Neuronal stem cell (in vitro differentiated cells): ENCODE measurements at regions not wholly inside any gene's neighbourhood (a gene's known extent, or its start where the extent isn't known, plus 50 kb on each side); places are given as distances from the start of the nearest gene placed in this dataset.

Source experiments
- DNase-seq: peaks from one replicate; pipeline ENCODE4 v3.0.0-alpha.2; 2013; ENCODE audit warnings: low spot score
- H2AFZ ChIP-seq: one replicate; pipeline ENCODE4 v1.6.1; 2013; ENCODE audit warnings: mild to moderate bottlenecking, low read length, inconsistent platforms
- H2AK5ac ChIP-seq: 2 replicates; pipeline ENCODE4 v1.6.1; 2013; ENCODE audit warnings: low read depth, mild to moderate bottlenecking, inconsistent platforms, low read length, moderate library complexity, mixed read lengths
- H2BK120ac ChIP-seq: 2 replicates; pipeline ENCODE4 v1.6.1; 2013; ENCODE audit warnings: low read depth, mild to moderate bottlenecking, inconsistent platforms, low read length, moderate library complexity, mixed read lengths
- H2BK12ac ChIP-seq: one replicate; pipeline ENCODE4 v1.6.1; 2013; ENCODE audit warnings: low read length, inconsistent platforms
- H2BK15ac ChIP-seq: 2 replicates; pipeline ENCODE4 v1.6.1; 2013; ENCODE audit warnings: mild to moderate bottlenecking, low read length, inconsistent platforms, mixed read lengths
- H2BK5ac ChIP-seq: one replicate; pipeline ENCODE4 v1.6.1; 2013; ENCODE audit warnings: inconsistent platforms, mild to moderate bottlenecking, low read length, moderate library complexity
- H3K14ac ChIP-seq: one replicate; pipeline ENCODE4 v1.6.1; 2013; ENCODE audit warnings: low read length, inconsistent platforms
- H3K18ac ChIP-seq: 2 replicates; pipeline ENCODE4 v1.6.1; 2013; ENCODE audit warnings: low read length, inconsistent platforms
- H3K23ac ChIP-seq: 2 replicates; pipeline ENCODE4 v1.6.1; 2013; ENCODE audit warnings: low read depth, mild to moderate bottlenecking, mixed read lengths, low read length, inconsistent platforms; ENCODE audit not compliant: poor library complexity
- H3K27ac ChIP-seq: replicated peaks from 3 replicates; pipeline ENCODE4 v1.5.1; 2013; ENCODE audit warnings: low read length, inconsistent platforms
- H3K27me3 ChIP-seq, 3 experiments: 2 replicates each; pipeline ENCODE4 v1.6.1; 2013; ENCODE audit warnings: low read length in 3 of 3, mild to moderate bottlenecking in 2 of 3, inconsistent platforms in 1 of 3, low read depth in 1 of 3, mixed read lengths in 1 of 3, moderate library complexity in 1 of 3; ENCODE audit not compliant: control insufficient read depth in 3 of 3, insufficient read depth in 3 of 3
- H3K36me3 ChIP-seq, 2 donors: replicated peaks in 1 of 2; 2 replicates each; pipeline ENCODE4 v1.6.1; 2013; ENCODE audit warnings: low read length in 2 of 2; ENCODE audit not compliant: control insufficient read depth in 2 of 2, insufficient read depth in 2 of 2
- H3K4ac ChIP-seq: 2 replicates; pipeline ENCODE4 v1.6.1; 2013; ENCODE audit warnings: inconsistent platforms, mild to moderate bottlenecking, low read length, moderate library complexity
- H3K4me1 ChIP-seq, 2 donors: 1 replicate in 1 of 2; 2 replicates in 1 of 2; pipeline ENCODE4 v1.6.1; 2013; ENCODE audit warnings: low read length in 2 of 2, low read depth in 1 of 2; ENCODE audit not compliant: control insufficient read depth in 2 of 2, insufficient read depth in 1 of 2
- H3K4me2 ChIP-seq: one replicate; pipeline ENCODE4 v1.6.1; 2013; ENCODE audit warnings: mild to moderate bottlenecking, low read length, inconsistent platforms; ENCODE audit not compliant: insufficient read depth, poor library complexity, severe bottlenecking
- H3K4me3 ChIP-seq, 2 donors: 2 replicates each; pipeline ENCODE4 v1.5.1; 2013; ENCODE audit warnings: low read length in 2 of 2, mild to moderate bottlenecking in 2 of 2, inconsistent platforms in 1 of 2, moderate library complexity in 1 of 2
- H3K79me1 ChIP-seq: one replicate; pipeline ENCODE4 v1.6.1; 2013; ENCODE audit warnings: low read depth, mild to moderate bottlenecking, inconsistent platforms, low read length, moderate library complexity
- H3K9ac ChIP-seq: one replicate; pipeline ENCODE4 v1.6.1; 2013; ENCODE audit warnings: mild to moderate bottlenecking, low read depth, low read length, inconsistent platforms; ENCODE audit not compliant: poor library complexity
- H3K9me3 ChIP-seq, 2 donors: replicated peaks in 1 of 2; 2 replicates each; pipeline versions ENCODE3 to v1.6.1; 2013; ENCODE audit warnings: low read length in 2 of 2, mild to moderate bottlenecking in 2 of 2, inconsistent platforms in 1 of 2, low read depth in 1 of 2, mixed read lengths in 1 of 2, moderate library complexity in 1 of 2; ENCODE audit not compliant: control insufficient read depth in 2 of 2, insufficient read depth in 1 of 2
- H4K8ac ChIP-seq: one replicate; pipeline ENCODE4 v1.6.1; 2013; ENCODE audit warnings: low read depth, mild to moderate bottlenecking, inconsistent platforms, low read length, moderate library complexity
- H4K91ac ChIP-seq: one replicate; pipeline ENCODE4 v1.6.1; 2013; ENCODE audit warnings: low read length, low read depth, mild to moderate bottlenecking, inconsistent platforms; ENCODE audit not compliant: poor library complexity
- WGBS, 2 donors: extraction: QIAGEN DNeasy Blood & Tissue Kit; methylation state at CpG; one replicate each; pipeline ENCODE4 v1.1.7; 2013; ENCODE audit warnings: missing lambda C conversion rate in 2 of 2, mixed read lengths in 1 of 2; ENCODE audit not compliant: insufficient read length in 2 of 2, insufficient replicate concordance in 1 of 2; ENCODE audit errors: extremely low coverage in 2 of 2; 5-methylcytosine and 5-hydroxymethylcytosine counted together

- no peak overlapping the region for H2BK120ac ChIP-seq
- H3K27ac ChIP-seq = no peak overlapping the region
- no peak overlapping the region for H3K14ac ChIP-seq
- no peaks in the 10 kb centered on the region for H3K4me1 ChIP-seq
- no peak overlapping the region for H4K91ac ChIP-seq
- H3K9ac ChIP-seq = no peak overlapping the region
- no peak overlapping the region for H2AFZ ChIP-seq
- peaks cover 0 to 1% (median 0%) of the 10 kb centered on the region in 3 experiments for H3K27me3 ChIP-seq
- no peak overlapping the region for H3K23ac ChIP-seq
- H3K18ac ChIP-seq = no peak overlapping the region
- H3K4me2 ChIP-seq = no peak overlapping the region
- no peak overlapping the region for H2AK5ac ChIP-seq
- no peak overlapping the region for H3K4me3 ChIP-seq
- no peak overlapping the region for H4K8ac ChIP-seq
- no peak overlapping the region for H2BK15ac ChIP-seq
- no peak overlapping the region for H2BK12ac ChIP-seq
- no peak overlapping the region for H2BK5ac ChIP-seq
- no peak overlapping the region for H3K4ac ChIP-seq
- H3K79me1 ChIP-seq = no peaks in the 10 kb centered on the region
- 100% methylated on average over 1 of the region's 4 CpGs for WGBS, 2 donors
- H3K36me3 ChIP-seq = no peaks in the 10 kb centered on the region
- no peak for DNase-seq
- H3K9me3 ChIP-seq = no peaks in the 10 kb centered on the region
Observed at GRCh38 chr13:33462109-33462508, 176.6 kb upstream of the STARD13 start.

DNA sequence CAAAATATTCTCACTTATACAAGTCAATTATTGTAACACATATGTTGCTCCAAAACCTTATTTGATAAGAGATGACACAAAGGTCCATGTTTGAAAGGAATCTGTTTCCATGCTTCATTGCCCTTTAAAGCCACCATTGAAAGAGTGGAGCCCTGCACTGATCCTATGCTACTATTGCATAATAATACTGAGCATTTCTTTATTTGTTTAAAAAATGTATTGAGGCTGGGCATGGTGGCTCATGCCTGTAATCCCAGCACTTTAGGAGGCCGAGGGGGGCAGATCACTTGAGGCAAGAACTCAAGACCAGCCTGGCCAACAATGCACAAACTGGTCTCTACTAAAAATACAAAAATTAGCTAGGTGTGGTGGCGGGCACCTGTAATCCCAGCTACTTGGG lies 178.8 kb upstream of the STARD13 start:
- Histone ChIP-seq H3K9me3 (no peaks in the 10 kb centered on the region), H3K79me1 (no peaks in the 10 kb centered on the region), H2BK12ac (no peak overlapping the region), H2BK5ac (no peak overlapping the region), H2BK15ac (no peak overlapping the region), H4K8ac (no peak overlapping the region), H3K36me3 (no peaks in the 10 kb centered on the region), H3K4me1 (no peaks in the 10 kb centered on the region), H3K18ac (no peak overlapping the region), H3K4me3 (no peak overlapping the region), H3K9ac (no peak overlapping the region), H3K27me3 (peaks cover 0 to 1% (median 0%) of the 10 kb centered on the region in 3 experiments), H4K91ac (no peak overlapping the region), H3K27ac (no peak overlapping the region), H2AFZ (no peak overlapping the region), H2BK120ac (no peak overlapping the region), H3K14ac (no peak overlapping the region), H3K4ac (no peak overlapping the region), H3K4me2 (no peak overlapping the region), H2AK5ac (no peak overlapping the region), H3K23ac (no peak overlapping the region)
- no peak for DNase-seq
- no CpG with 5 or more reads among the region's 2 CpGs for whole genome bisulfite sequencing, 2 donors

GRCh38 chr13:33466262-33466661 lies 180.7 kb upstream of the STARD13 start:
- no peak overlapping the region for H4K91ac ChIP-seq
- no peak overlapping the region for H3K4me3 ChIP-seq
- no peak overlapping the region for H2AFZ ChIP-seq
- H3K27me3 ChIP-seq = peaks cover 0 to 1% (median 0%) of the 10 kb centered on the region in 3 experiments
- H2BK15ac ChIP-seq = no peak overlapping the region
- H3K36me3 ChIP-seq = no peaks in the 10 kb centered on the region
- no peak overlapping the region for H3K27ac ChIP-seq
- H3K9ac ChIP-seq = no peak overlapping the region
- no peak overlapping the region for H2BK120ac ChIP-seq
- H3K79me1 ChIP-seq = no peaks in the 10 kb centered on the region
- no peak overlapping the region for H2AK5ac ChIP-seq
- DNase-seq = no peak
- no peak overlapping the region for H3K23ac ChIP-seq
- H3K18ac ChIP-seq = no peak overlapping the region
- no peak overlapping the region for H3K4me2 ChIP-seq
- no peak overlapping the region for H4K8ac ChIP-seq
- no peak overlapping the region for H3K14ac ChIP-seq
- no peak overlapping the region for H2BK5ac ChIP-seq
- H3K4me1 ChIP-seq = no peaks in the 10 kb centered on the region
- H3K9me3 ChIP-seq = no peaks in the 10 kb centered on the region
- no CpG with 5 or more reads among the region's 2 CpGs for WGBS, 2 donors
- H2BK12ac ChIP-seq = no peak overlapping the region
- H3K4ac ChIP-seq = no peak overlapping the region

- DNase-seq = no peak
- H3K79me1 ChIP-seq = no peaks in the 10 kb centered on the region
- no peak overlapping the region for H3K23ac ChIP-seq
- H2BK12ac ChIP-seq = no peak overlapping the region
- H3K27ac ChIP-seq = no peak overlapping the region
- no peaks in the 10 kb centered on the region for H3K9me3 ChIP-seq
- peaks cover 0 to 1% (median 0%) of the 10 kb centered on the region in 3 experiments for H3K27me3 ChIP-seq
- no peak overlapping the region for H4K91ac ChIP-seq
- no peaks in the 10 kb centered on the region for H3K4me1 ChIP-seq
- H2BK15ac ChIP-seq = no peak overlapping the region
- H2BK5ac ChIP-seq = no peak overlapping the region
- no peak overlapping the region for H3K14ac ChIP-seq
- no peak overlapping the region for H3K9ac ChIP-seq
- no CpG with 5 or more reads among the region's 3 CpGs for WGBS, 2 donors
- no peak overlapping the region for H3K4ac ChIP-seq
- H2AFZ ChIP-seq = no peak overlapping the region
- H2AK5ac ChIP-seq = no peak overlapping the region
- H3K4me2 ChIP-seq = no peak overlapping the region
- no peak overlapping the region for H4K8ac ChIP-seq
- H2BK120ac ChIP-seq = no peak overlapping the region
- H3K4me3 ChIP-seq = no peak overlapping the region
- no peak overlapping the region for H3K18ac ChIP-seq
- no peaks in the 10 kb centered on the region for H3K36me3 ChIP-seq
Observed at GRCh38 chr13:33467556-33467955, 182.0 kb upstream of the STARD13 start.
